ENCODE measurements at regions not wholly inside any gene's neighbourhood (a gene's known extent, or its start where the extent isn't known, plus 50 kb on each side); places are given as distances from the start of the nearest gene placed in this dataset.

- WGBS: 85% methylated on average over 3 of the region's 3 CpGs
- no peak for DNase-seq (ENCODE audit: extremely low spot score)
- no peaks in the 10 kb centered on the region for H3K9me3 ChIP-seq
- H3K27ac ChIP-seq (replicated peaks in 1 of 4): no peak overlapping the region
- H3K36me3 ChIP-seq: no peaks in the 10 kb centered on the region
- TF ChIP-seq POLR2A (IDR thresholded peaks at IDR 0.05; ENCODE audit: low read depth) (no peak), CTCF (IDR thresholded peaks at IDR 0.05) (no peak), EP300 (IDR thresholded peaks at IDR 0.05) (no peak), POLR2AphosphoS5 (IDR thresholded peaks at IDR 0.05) (no peak)
- no peaks in the 10 kb centered on the region for H3K27me3 ChIP-seq
- intact Hi-C loops (cut with DNase I): no loop called here
- H3K4me3 ChIP-seq: no peak overlapping the region
- peaks cover 0 to 17% (median 0%) of the 10 kb centered on the region in 4 donors for H3K4me1 ChIP-seq
Measured at GRCh38 chr1:101108111-101108500, 82.5 kb upstream of the DPH5 start.

GRCh38 chr1:101107496-101108110 is 82.0 kb upstream of the DPH5 start:
- WGBS: 92% methylated on average over 2 of the region's 2 CpGs
- intact Hi-C loops (cut with DNase I): no loop called here
- TF ChIP-seq POLR2A (IDR thresholded peaks at IDR 0.05; ENCODE audit: low read depth) (no peak), POLR2AphosphoS5 (IDR thresholded peaks at IDR 0.05) (no peak), EP300 (IDR thresholded peaks at IDR 0.05) (no peak), CTCF (IDR thresholded peaks at IDR 0.05) (no peak)

GRCh38 chr1:101105877-101106276 is 80.3 kb upstream of the DPH5 start:
- DNase-seq (ENCODE audit: extremely low spot score): no peak
- H3K27ac ChIP-seq (replicated peaks in 1 of 4): no peak overlapping the region
- H3K27me3 ChIP-seq: no peaks in the 10 kb centered on the region
- intact Hi-C loops (cut with DNase I): no loop called here
- H3K4me3 ChIP-seq: no peak overlapping the region
- no peaks in the 10 kb centered on the region for H3K36me3 ChIP-seq
- no peak for TF ChIP-seq POLR2A (IDR thresholded peaks at IDR 0.05; ENCODE audit: low read depth)
- no peak for TF ChIP-seq EP300 (IDR thresholded peaks at IDR 0.05)
- no peak for TF ChIP-seq CTCF (IDR thresholded peaks at IDR 0.05)
- TF ChIP-seq POLR2AphosphoS5 (IDR thresholded peaks at IDR 0.05): no peak
- H3K9me3 ChIP-seq: no peaks in the 10 kb centered on the region
- 79% methylated on average over 2 of the region's 2 CpGs for WGBS
- H3K4me1 ChIP-seq: peaks cover 0 to 18% (median 2%) of the 10 kb centered on the region in 4 donors

More at GRCh38 chr1:101107496-101108110, 82.0 kb upstream of the DPH5 start:
- H3K4me3 ChIP-seq: no peak overlapping the region
- peaks cover 0 to 17% (median 0%) of the 10 kb centered on the region in 4 donors for H3K4me1 ChIP-seq
- no peaks in the 10 kb centered on the region for H3K36me3 ChIP-seq
- no peak for DNase-seq (ENCODE audit: extremely low spot score)
- no peak overlapping the region for H3K27ac ChIP-seq (replicated peaks in 1 of 4)
- H3K9me3 ChIP-seq: no peaks in the 10 kb centered on the region
- H3K27me3 ChIP-seq: no peaks in the 10 kb centered on the region

- intact Hi-C loops (cut with DNase I): no loop called here
- H3K27ac ChIP-seq (replicated peaks in 1 of 4): no peak overlapping the region
- 75% methylated on average over 2 of the region's 2 CpGs for WGBS
Measured at GRCh38 chr1:101102426-101103156, 77.0 kb upstream of the DPH5 start.

More at GRCh38 chr1:101102426-101103156, 77.0 kb upstream of the DPH5 start:
- H3K36me3 ChIP-seq: no peaks in the 10 kb centered on the region
- no peak for DNase-seq (ENCODE audit: extremely low spot score)
- no peak for TF ChIP-seq POLR2AphosphoS5 (IDR thresholded peaks at IDR 0.05)
- TF ChIP-seq POLR2A (IDR thresholded peaks at IDR 0.05; ENCODE audit: low read depth): no peak
- TF ChIP-seq EP300 (IDR thresholded peaks at IDR 0.05): no peak
- no peak for TF ChIP-seq CTCF (IDR thresholded peaks at IDR 0.05)
- H3K9me3 ChIP-seq: no peaks in the 10 kb centered on the region
- no peaks in the 10 kb centered on the region for H3K27me3 ChIP-seq
- H3K4me3 ChIP-seq: no peak overlapping the region
- peaks cover 0 to 14% (median 2%) of the 10 kb centered on the region in 4 donors for H3K4me1 ChIP-seq

Data from esophagus muscularis mucosa (tissue), 4 donors.